GM18907 (cell line): ENCODE measurements at regions not wholly inside any gene's neighbourhood (a gene's known extent, or its start where the extent isn't known, plus 50 kb on each side); places are given as distances from the start of the nearest gene placed in this dataset.
"Not testable (repeated sequence)": the region's sequence is repeated elsewhere in the genome, so short reads cannot be mapped to it uniquely, and the experiment has no call there.

Source experiments
- ATAC-seq: cut with Tn5 transposase; IDR thresholded peaks from one replicate; pipeline ENCODE4 v1.9.1; 2021; ENCODE audit warnings: mild to moderate bottlenecking, moderate library complexity; ENCODE audit not compliant: unreplicated experiment

GRCh38 chr5:111836426-111836825 is 79.4 kb upstream of the NREP start:
- ATAC-seq, result no peak

GRCh38 chr5:111834926-111835599 is 78.1 kb upstream of the NREP start:
- ATAC-seq, result no peak

GRCh38 chr5:111830333-111830732 is 73.3 kb upstream of the NREP start:
- no peak for ATAC-seq

- ATAC-seq, result no peak
Measured at GRCh38 chr5:111829701-111830100, 72.7 kb upstream of the NREP start.

GRCh38 chr5:111826064-111826463 is 69.1 kb upstream of the NREP start:
- no peak for ATAC-seq

DNA sequence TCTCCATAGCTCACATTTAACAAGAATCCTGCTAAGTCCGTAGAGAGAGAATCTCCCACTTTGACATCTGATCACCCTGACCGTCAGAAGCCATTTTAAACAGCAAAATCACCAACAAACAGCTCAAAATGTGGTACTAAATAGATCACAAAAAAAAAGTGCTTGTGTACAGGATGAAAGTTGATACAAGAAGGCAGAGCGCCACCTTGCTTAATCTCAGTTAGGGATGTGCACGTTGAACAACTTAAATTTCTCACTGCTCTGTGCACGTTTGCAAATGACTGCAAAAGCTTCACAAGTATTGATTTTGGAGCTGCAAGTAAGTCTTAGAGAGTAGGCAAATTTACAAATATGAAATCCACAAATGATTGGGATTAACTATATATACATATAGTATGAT is 63.1 kb upstream of the NREP start:
- no peak for ATAC-seq

DNA sequence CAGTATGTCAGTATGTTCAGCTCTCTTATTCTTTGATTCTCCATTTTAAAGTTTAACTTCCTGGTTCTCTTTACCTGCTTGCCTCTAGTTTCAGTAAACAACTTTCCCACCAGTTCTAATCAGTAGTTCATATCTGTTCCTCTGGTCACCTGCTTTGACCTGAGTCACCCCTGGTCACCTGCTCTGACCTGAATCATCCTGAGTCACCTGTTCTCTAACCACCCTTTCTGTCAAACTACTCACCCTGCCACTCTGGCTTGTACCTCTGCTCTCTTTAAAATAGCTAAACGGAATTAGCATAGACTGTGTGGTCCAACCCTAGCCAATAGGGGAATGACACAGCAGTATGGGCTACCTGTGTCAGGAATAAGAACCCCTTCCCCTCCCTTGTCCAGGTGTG is 62.0 kb upstream of the NREP start:
- ATAC-seq, result not testable (repeated sequence)

DNA sequence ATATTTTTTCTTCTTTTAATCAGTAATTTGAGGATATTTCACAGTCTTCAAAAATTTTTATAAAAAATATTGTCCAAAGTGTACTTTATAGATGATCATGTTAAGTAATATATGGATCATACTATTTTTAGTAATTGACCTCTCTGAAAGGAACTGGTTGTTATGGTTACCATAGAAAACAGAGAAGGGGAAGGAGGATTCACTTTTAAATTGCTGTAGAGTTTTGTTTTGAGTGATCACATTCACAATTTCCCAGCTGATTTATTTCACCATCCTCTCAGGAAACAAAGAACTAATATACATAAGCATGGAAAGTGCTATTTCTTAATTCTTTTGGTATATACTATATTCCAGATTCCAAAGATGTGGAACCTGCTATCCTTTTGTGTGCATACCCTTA is 56.5 kb upstream of the NREP start:
- no peak for ATAC-seq

DNA sequence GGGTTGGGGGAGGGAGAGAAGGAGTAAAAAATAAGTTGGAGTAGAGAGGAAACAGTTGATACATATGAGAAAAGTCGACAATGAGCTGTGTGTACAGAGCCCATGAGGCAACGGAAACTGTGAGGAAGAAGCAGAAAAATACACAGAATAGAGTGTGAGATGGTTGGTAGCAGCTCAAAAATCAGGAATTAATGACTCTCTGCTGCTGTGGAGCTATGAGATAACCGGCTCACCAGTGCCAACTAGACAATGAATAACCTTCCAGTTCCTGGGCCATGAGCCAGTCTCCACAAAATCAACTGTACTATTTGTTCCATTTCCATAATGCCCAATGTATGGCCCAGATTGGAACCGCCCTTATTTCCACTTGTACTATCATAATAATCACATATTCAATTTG is 53.1 kb upstream of the NREP start:
- ATAC-seq, result no peak
